NT2/D1 (cell line): ENCODE measurements at regions not wholly inside any gene's neighbourhood (a gene's known extent, or its start where the extent isn't known, plus 50 kb on each side); places are given as distances from the start of the nearest gene placed in this dataset.
"Not testable (repeated sequence)": the region's sequence is repeated elsewhere in the genome, so short reads cannot be mapped to it uniquely, and the experiment has no call there.

Experiments
- DNase-seq: peaks from one replicate; pipeline ENCODE4 v3.0.0-alpha.2; 2011; ENCODE audit warnings: low read depth, low spot score
- H3K27me3 ChIP-seq: 2 replicates; pipeline ENCODE4 v1.6.0; 2011; ENCODE audit warnings: mild to moderate bottlenecking; ENCODE audit not compliant: insufficient read length, insufficient read depth
- H3K36me3 ChIP-seq: 2 replicates; pipeline ENCODE4 v1.6.1; 2011; ENCODE audit warnings: mild to moderate bottlenecking, low read length, mixed read lengths; ENCODE audit not compliant: insufficient read depth, insufficient read length
- H3K4me1 ChIP-seq: 2 replicates; pipeline ENCODE4 v1.5.1; 2011; ENCODE audit not compliant: insufficient read depth, insufficient read length
- H3K4me3 ChIP-seq: 2 replicates; pipeline ENCODE4 v1.5.1; 2011; ENCODE audit warnings: low read depth; ENCODE audit not compliant: insufficient read length
- H3K9ac ChIP-seq: 2 replicates; pipeline ENCODE4 v1.6.0; 2011; ENCODE audit warnings: low read depth; ENCODE audit not compliant: insufficient read length
- H3K9me3 ChIP-seq: 2 replicates; pipeline ENCODE4 v1.5.1; 2011; ENCODE audit warnings: mild to moderate bottlenecking, low read length; ENCODE audit not compliant: insufficient read depth
- SUZ12 ChIP-seq: IDR thresholded peaks from 2 replicates; pipeline ENCODE4 v1.6.1; 2011; ENCODE audit not compliant: insufficient read length, insufficient read depth; ENCODE audit errors: extremely low read depth
- YY1 ChIP-seq: IDR thresholded peaks from 2 replicates; pipeline ENCODE4 v1.6.1; 2011; ENCODE audit not compliant: insufficient read length, insufficient read depth
- ZNF274 ChIP-seq: IDR thresholded peaks from 2 replicates; pipeline ENCODE4 v1.6.1; 2011; ENCODE audit warnings: mild to moderate bottlenecking, low read depth, low read length

DNA sequence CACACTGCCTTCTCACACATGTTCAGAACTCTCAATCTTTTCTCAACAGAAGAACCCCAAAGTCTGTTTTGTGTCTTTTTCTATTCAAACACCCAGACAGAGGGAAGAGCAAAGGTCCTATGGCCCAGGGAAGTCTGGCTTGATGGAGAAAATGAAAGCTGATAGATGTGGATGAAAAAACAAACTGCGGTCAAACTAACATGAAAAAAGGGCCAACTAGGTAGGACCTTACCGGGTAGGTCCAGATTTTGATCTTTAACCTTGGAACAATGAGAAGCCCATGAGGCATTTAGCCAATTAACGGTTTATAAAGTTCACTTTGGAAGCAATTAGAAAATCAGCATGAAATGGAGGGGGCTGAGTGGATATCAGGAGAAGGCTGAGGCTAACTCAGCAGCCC is 507.7 kb upstream of the SLC35B3 start:
- Histone ChIP-seq H3K4me1 (no peaks in the 10 kb centered on the region), H3K36me3 (no peaks in the 10 kb centered on the region), H3K9ac (no peak overlapping the region), H3K4me3 (no peak overlapping the region), H3K9me3 (no peaks in the 10 kb centered on the region), H3K27me3 (no peaks in the 10 kb centered on the region)
- DNase-seq = no peak
- TF ChIP-seq YY1 (no peak), ZNF274 (no peak), SUZ12 (no peak)

DNA sequence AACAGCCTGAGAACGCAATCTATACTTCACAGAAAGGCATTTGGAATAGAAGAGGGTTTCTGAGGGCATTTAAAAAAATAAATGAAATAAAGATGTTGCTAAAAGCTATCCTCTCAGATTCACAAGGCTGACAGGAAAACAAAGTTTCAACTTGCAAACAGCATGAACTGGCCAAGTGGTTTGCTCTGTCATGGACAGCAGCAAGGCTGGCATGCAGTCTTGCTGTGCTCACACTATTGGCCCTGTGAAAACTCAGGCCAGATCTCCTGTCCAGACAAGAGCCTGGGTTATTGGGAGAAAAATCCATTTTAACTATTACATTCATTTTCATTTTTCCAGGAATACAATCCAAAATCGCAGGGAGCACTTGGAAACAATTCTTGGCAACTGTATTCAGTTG is 506.2 kb upstream of the SLC35B3 start:
- no peak overlapping the region for H3K9ac ChIP-seq
- H3K9me3 ChIP-seq = no peaks in the 10 kb centered on the region
- H3K27me3 ChIP-seq = no peaks in the 10 kb centered on the region
- no peak overlapping the region for H3K4me3 ChIP-seq
- H3K36me3 ChIP-seq = no peaks in the 10 kb centered on the region
- TF ChIP-seq YY1 = no peak
- TF ChIP-seq ZNF274 = no peak
- no peak for TF ChIP-seq SUZ12
- DNase-seq = no peak
- no peaks in the 10 kb centered on the region for H3K4me1 ChIP-seq

DNA sequence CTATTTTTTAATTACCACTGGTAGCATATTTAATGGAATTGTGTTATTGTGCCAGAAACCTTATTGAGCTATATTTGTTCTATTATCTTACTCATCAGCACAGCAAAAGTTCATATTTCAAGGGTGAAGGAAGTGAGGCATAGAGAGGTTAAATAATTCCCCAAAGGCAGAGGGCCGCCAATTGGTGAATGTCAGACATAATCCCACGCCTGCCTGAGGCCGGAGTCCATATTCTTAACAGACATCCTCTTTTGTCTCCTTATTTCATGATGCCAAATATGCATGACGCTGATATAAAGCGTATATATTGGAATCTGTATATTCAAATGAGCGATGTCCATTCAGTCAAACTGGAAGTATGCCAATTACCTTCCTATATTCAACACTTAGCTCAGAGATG is 505.0 kb upstream of the SLC35B3 start:
- Histone ChIP-seq H3K4me3 (no peak overlapping the region), H3K9ac (no peak overlapping the region), H3K4me1 (no peaks in the 10 kb centered on the region), H3K9me3 (no peaks in the 10 kb centered on the region), H3K27me3 (no peaks in the 10 kb centered on the region), H3K36me3 (no peaks in the 10 kb centered on the region)
- TF ChIP-seq ZNF274 (no peak), YY1 (no peak), SUZ12 (no peak)
- no peak for DNase-seq

DNA sequence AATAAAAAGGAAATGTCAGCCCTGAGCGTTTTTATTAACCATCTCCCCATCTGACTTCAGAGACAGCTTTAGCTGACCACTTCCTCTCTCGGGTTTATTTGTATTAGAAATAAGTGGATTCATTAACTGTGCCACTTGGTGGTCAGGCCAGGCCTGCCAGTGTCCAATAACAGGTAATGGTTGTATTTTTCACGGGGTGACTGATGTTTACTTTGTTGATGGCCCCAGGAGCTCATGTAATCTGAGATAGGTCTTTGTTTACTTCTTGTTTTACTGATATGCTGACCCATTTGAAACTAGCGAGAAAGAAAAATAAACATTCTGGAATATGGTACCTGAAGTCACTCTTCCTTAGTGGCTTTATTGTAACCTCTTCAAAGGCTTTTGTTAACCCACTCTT is 504.3 kb upstream of the SLC35B3 start:
- Histone ChIP-seq H3K9ac (no peak overlapping the region), H3K4me1 (no peaks in the 10 kb centered on the region), H3K36me3 (no peaks in the 10 kb centered on the region), H3K4me3 (no peak overlapping the region), H3K27me3 (no peaks in the 10 kb centered on the region), H3K9me3 (no peaks in the 10 kb centered on the region)
- TF ChIP-seq YY1 (no peak), SUZ12 (no peak)
- no peak for DNase-seq

DNA sequence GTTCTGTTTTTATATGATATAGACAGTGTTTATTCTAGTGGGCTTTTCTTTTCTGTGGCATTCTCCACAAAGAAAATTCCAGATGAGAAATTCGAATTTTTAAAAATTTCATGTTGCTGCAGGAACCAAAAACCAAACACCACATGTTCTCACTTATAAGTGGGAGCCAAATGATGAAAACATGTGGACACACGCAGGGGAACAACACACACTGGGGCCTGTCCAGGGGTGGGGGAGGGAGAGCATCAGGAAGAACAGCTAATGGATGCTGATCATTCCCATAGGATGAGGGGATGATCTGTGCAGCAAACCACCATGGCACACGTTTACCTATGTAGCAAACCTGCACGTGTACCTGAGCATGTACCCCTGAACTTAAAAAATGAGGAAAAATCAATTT is 499.0 kb upstream of the SLC35B3 start:
- no peaks in the 10 kb centered on the region for H3K27me3 ChIP-seq
- H3K4me3 ChIP-seq = no peak overlapping the region
- TF ChIP-seq SUZ12 (no peak), ZNF274 (no peak)

DNA sequence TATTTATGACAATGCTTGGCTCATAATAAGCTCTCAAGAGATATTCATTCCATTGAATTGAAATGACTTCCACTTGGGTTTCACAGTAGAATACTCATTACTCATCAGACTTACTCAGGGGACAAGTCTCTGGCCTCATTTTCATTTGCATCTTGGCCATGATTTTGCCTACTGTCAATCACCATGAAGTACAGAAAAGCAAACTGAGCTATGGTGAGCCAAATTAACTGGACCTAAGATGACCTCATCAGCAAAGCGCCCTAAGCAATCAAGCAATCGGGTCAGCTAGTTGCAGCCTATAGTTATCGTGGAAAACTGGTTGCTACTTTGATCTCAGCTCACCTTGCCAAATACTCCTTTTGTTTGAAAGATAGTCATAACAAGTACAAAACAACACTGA is 494.7 kb upstream of the SLC35B3 start:
- Histone ChIP-seq H3K36me3 (no peaks in the 10 kb centered on the region), H3K9me3 (no peaks in the 10 kb centered on the region), H3K4me1 (no peaks in the 10 kb centered on the region), H3K4me3 (no peak overlapping the region), H3K27me3 (no peaks in the 10 kb centered on the region), H3K9ac (no peak overlapping the region)
- TF ChIP-seq SUZ12 = no peak
- no peak for DNase-seq

More for the DNA sequence above, 499.0 kb upstream of the SLC35B3 start:
- Histone ChIP-seq H3K9ac (no peak overlapping the region), H3K9me3 (no peaks in the 10 kb centered on the region), H3K36me3 (no peaks in the 10 kb centered on the region), H3K4me1 (no peaks in the 10 kb centered on the region)
- no peak for DNase-seq

DNA sequence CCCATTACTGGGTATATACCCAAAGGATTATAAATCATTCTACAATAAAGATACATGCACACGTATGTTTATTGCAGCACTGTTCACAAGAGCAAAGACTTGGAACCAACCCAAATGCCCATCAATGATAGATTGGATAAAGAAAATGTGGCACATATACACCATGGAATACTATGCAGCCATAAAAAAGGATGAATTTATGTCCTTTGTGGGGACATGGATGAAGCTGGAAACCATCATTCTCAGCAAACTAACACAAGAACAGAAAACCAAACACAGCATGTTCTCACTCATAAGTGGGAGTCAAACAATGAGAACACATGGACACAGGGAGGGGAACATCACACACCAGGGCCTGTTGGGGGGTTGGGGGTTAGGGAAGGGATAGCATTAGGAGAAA is 484.9 kb upstream of the SLC35B3 start:
- H3K36me3 ChIP-seq, H3K4me3 ChIP-seq, H3K27me3 ChIP-seq, H3K9ac ChIP-seq, DNase-seq, H3K9me3 ChIP-seq, H3K4me1 ChIP-seq: not testable (repeated sequence)

DNA sequence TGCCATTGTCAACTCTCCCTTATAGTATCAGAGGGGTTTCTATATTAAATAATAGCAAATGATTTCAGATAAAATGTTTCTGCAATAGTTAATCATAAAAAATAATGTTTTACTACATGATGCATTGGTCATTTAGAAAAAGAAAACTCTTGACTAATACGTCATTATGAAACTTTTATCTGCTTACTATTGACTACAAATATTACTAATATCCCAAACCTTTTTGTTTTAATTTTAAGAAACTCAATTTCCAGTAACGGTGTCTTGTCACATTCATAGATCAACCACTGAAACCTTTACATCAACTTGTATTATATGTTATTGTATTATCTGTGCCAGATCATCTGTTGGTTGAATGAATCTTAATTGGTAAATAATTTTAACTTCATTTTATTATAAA is 482.9 kb upstream of the SLC35B3 start:
- DNase-seq = no peak
- Histone ChIP-seq H3K27me3 (no peaks in the 10 kb centered on the region), H3K4me3 (no peak overlapping the region), H3K4me1 (no peaks in the 10 kb centered on the region), H3K36me3 (no peaks in the 10 kb centered on the region), H3K9me3 (no peaks in the 10 kb centered on the region), H3K9ac (no peak overlapping the region)
- TF ChIP-seq SUZ12 = no peak
- TF ChIP-seq YY1 = no peak
